ENCODE measurements at regions not wholly inside any gene's neighbourhood (a gene's known extent, or its start where the extent isn't known, plus 50 kb on each side); places are given as distances from the start of the nearest gene placed in this dataset.

GRCh38 chr15:94077938-94078337, 153.4 kb upstream of the MCTP2 start (continued):
- no peak for TF ChIP-seq CHD7 (IDR thresholded peaks at IDR 0.05; ENCODE audit: insufficient replicate concordance, low read length)
- TF ChIP-seq MAX (IDR thresholded peaks at IDR 0.05), result no peak
- TF ChIP-seq RFX5 (IDR thresholded peaks at IDR 0.05; ENCODE audit: borderline replicate concordance, low read depth, low read length), result no peak
- no peak for TF ChIP-seq HDAC2 (IDR thresholded peaks at IDR 0.05; ENCODE audit: borderline replicate concordance in 1 of 2, low read depth in 2 of 2, low read length in 2 of 2)
- TF ChIP-seq ZNF274 (IDR thresholded peaks at IDR 0.05; ENCODE audit: borderline replicate concordance, extremely low read depth, low read length), result no peak
- TF ChIP-seq BCL11A (IDR thresholded peaks at IDR 0.05; ENCODE audit: low read depth in 2 of 2, low read length in 2 of 2), result no peak
- no peak for TF ChIP-seq RNF2 (IDR thresholded peaks at IDR 0.05; ENCODE audit: borderline replicate concordance, low read depth, low read length, missing control alignments, poor library complexity, severe bottlenecking)
- no peak for TF ChIP-seq YY1 (IDR thresholded peaks at IDR 0.05; ENCODE audit: low read depth, low read length)
- TF ChIP-seq MAFK (IDR thresholded peaks at IDR 0.05; ENCODE audit: low read depth, low read length), result no peak
- no peak for TF ChIP-seq NRF1 (IDR thresholded peaks at IDR 0.05; ENCODE audit: low read depth, low read length)
- TF ChIP-seq SIX5 (IDR thresholded peaks at IDR 0.05; ENCODE audit: low read depth, low read length), result no peak
- no peak for TF ChIP-seq SP1 (IDR thresholded peaks at IDR 0.05; ENCODE audit: low read depth, low read length)

Measured in H1 (cell line).